Activated effector memory CD4-positive, alpha-beta T cell treated with anti-CD3 and anti-CD28 coated beads, Interleukin-2, amount 50 U/mL, for 16 hours (primary cell): ENCODE measurements at regions not wholly inside any gene's neighbourhood (a gene's known extent, or its start where the extent isn't known, plus 50 kb on each side); places are given as distances from the start of the nearest gene placed in this dataset.
"Not testable (repeated sequence)": the region's sequence is repeated elsewhere in the genome, so short reads cannot be mapped to it uniquely, and the experiment has no call there.

ENCODE experiments used
- DNase-seq: peaks from one replicate; pipeline ENCODE4 v3.0.0-alpha.2; 2020

GRCh38 chr4:13989501-13989900 lies 362.0 kb upstream of the BOD1L1 start:
- no peak for DNase-seq

- DNase-seq: no peak
These were observed 363.4 kb upstream of the BOD1L1 start for GRCh38 chr4:13990596-13991589.

GRCh38 chr4:13992041-13992440 lies 364.5 kb upstream of the BOD1L1 start:
- DNase-seq: no peak

GRCh38 chr4:13992975-13993520 lies 365.5 kb upstream of the BOD1L1 start:
- DNase-seq: no peak

- no peak for DNase-seq
These were observed 366.5 kb upstream of the BOD1L1 start for GRCh38 chr4:13994016-13994415.

- no peak for DNase-seq
These were observed 371.4 kb upstream of the BOD1L1 start for GRCh38 chr4:13998850-13999445.

GRCh38 chr4:14000091-14000814 lies 372.7 kb upstream of the BOD1L1 start:
- no peak for DNase-seq

GRCh38 chr4:14002331-14002730 lies 374.8 kb upstream of the BOD1L1 start:
- not testable (repeated sequence) for DNase-seq

- no peak for DNase-seq
These were observed 381.0 kb upstream of the BOD1L1 start for GRCh38 chr4:14008494-14008893.

- DNase-seq: no peak
These were observed 390.8 kb upstream of the BOD1L1 start for GRCh38 chr4:14018191-14018853.

GRCh38 chr4:14022456-14022855 lies 394.9 kb upstream of the BOD1L1 start:
- DNase-seq: no peak

GRCh38 chr4:14023036-14023435 lies 395.5 kb upstream of the BOD1L1 start:
- no peak for DNase-seq

GRCh38 chr4:14023896-14024295 lies 396.4 kb upstream of the BOD1L1 start:
- no peak for DNase-seq

- no peak for DNase-seq
These were observed 397.6 kb upstream of the BOD1L1 start for GRCh38 chr4:14025111-14025510.

- DNase-seq: no peak
These were observed 398.4 kb upstream of the BOD1L1 start for GRCh38 chr4:14025891-14026290.

GRCh38 chr4:14028862-14029261 lies 401.3 kb upstream of the BOD1L1 start:
- no peak for DNase-seq

GRCh38 chr4:14035076-14035475 lies 407.6 kb upstream of the BOD1L1 start:
- no peak for DNase-seq

- no peak for DNase-seq
These were observed 415.7 kb upstream of the BOD1L1 start for GRCh38 chr4:14043203-14043602.

GRCh38 chr4:14046642-14047041 lies 419.1 kb upstream of the BOD1L1 start:
- no peak for DNase-seq

- no peak for DNase-seq
These were observed 420.3 kb upstream of the BOD1L1 start for GRCh38 chr4:14047840-14048239.

GRCh38 chr4:14049946-14050345 lies 422.4 kb upstream of the BOD1L1 start:
- DNase-seq: no peak

- DNase-seq: no peak
These were observed 425.8 kb upstream of the BOD1L1 start for GRCh38 chr4:14053291-14053690.

GRCh38 chr4:14054391-14054790 lies 426.9 kb upstream of the BOD1L1 start:
- DNase-seq: no peak
